Islet of Langerhans (tissue), 1 donor: ENCODE measurements at regions not wholly inside any gene's neighbourhood (a gene's known extent, or its start where the extent isn't known, plus 50 kb on each side); places are given as distances from the start of the nearest gene placed in this dataset.

Source experiments
- FAIRE-seq: peaks from one replicate; lab custom pipeline; 2011; peaks lifted over from hg19 to GRCh38; lab: Jason Lieb, UNC

DNA sequence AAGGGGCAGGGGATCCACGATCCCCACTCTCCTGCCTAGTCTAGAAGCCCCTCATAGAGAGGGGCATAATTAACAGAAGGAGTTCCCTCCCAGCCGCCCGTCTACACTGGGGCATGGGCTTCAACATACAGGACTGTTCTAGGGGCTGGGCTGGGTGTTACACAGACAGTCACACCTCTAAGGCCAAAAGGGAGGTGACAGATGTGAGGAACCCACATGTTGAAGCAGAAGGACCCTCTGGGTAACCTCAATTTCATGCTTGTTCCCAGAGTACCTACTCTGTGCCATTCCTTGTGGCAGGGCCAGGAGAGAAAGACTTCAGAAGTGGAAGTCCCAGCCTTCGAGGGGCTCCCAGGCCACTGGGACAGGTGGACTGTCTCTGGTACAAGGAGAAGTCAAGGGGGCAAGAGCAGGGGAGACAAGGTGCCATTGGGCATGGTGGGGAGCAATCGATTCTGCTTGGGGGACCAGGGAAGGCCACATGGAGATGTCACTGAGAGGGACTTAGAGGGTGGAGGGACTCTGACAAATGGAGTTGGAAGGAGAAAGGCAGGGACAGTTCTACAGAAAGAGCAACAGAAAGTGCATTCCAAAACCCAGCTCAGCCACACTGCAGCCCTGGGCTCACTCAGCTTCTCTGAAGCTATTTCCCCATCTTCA lies 71.3 kb downstream of the CPN2 start:
- FAIRE-seq = no peak

GRCh38 chr3:194280777-194281176 lies 70.4 kb downstream of the CPN2 start:
- FAIRE-seq = no peak

DNA sequence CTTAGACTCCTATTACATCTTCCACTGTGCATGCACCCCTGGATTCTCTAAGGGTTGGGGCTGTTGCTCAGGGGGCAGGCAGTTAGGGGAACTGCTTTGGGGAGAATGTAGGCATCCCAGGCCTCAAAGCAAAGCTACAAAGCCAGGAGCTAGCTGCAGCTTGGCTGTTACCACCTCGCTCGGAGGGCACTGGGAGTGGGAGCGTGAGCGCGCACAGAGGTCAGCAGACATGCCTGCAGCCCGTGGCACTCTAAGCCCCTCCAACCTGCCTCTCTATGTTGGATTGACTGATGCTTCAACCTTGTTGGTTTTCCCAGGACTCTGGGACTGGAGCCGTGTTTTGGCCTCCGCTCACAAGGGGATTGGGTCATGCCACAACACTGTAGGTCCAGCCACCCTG lies 69.8 kb downstream of the CPN2 start:
- FAIRE-seq = no peak

- no peak for FAIRE-seq
Observed at GRCh38 chr3:194281766-194282165, 69.4 kb downstream of the CPN2 start.

DNA sequence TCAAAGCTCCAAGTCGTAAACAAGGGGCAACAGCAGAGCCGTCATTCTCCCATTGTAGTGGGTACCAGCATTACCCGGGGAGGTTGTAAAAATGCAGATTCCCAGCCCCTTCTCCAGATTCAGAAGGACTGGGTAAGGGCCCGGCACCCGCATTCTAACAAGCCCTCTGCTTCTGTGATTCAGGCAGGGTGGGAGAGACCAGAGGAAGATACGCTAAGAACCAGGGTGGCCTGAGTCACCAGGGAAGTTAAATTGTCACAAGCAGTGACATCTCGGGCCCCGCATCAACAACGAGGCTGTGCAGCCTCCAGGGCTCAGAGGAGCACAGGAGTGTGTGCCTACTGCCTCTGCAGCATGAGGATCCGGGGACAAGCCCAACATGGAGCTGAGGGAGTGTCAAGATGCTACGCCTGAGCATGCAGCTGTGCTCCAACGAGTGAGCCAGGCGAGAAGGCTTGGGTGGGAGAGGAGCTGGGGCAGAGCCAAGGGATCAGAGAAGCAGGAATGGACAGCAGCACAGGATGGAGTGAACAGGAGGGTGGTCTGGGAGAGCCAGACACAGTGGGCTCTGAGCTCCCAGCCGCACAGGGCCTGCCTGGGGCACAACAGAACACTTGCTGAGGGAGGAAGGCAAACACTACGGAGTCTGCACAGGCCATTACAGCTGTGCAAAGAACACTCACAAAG lies 68.5 kb downstream of the CPN2 start:
- no peak for FAIRE-seq

GRCh38 chr3:194283221-194284006 lies 67.7 kb downstream of the CPN2 start:
- no peak for FAIRE-seq

- no peak for FAIRE-seq
Observed at GRCh38 chr3:194284351-194284750, 66.8 kb downstream of the CPN2 start.

- FAIRE-seq = no peak
Observed at GRCh38 chr3:194285024-194285849, 65.9 kb downstream of the CPN2 start.

- no peak for FAIRE-seq
Observed at GRCh38 chr3:194285850-194286197, 65.3 kb downstream of the CPN2 start.

- FAIRE-seq = no peak
Observed at GRCh38 chr3:194286375-194287146, 64.6 kb downstream of the CPN2 start.

DNA sequence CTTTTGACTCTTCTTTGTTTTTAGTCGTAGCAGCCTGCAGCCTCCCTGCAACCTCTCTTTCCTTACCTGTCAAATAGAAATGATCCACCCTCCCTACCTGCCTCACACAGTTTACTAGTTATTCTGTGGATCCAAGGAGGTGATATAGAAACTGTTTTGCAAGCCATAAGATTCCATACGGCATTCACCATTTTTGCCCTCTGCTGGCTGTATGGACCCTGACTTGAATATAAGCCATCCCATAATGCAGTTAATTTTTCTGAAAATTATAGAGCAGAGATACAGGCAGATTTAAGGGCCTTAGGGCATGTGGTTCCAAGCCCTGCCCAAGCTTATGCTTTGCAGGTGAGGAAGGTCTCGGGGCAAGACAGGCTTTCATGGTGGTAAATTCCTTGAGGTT lies 63.8 kb downstream of the CPN2 start:
- FAIRE-seq = no peak

- FAIRE-seq = no peak
Observed at GRCh38 chr3:194287977-194288706, 63.0 kb downstream of the CPN2 start.
